A549 (cell line): ENCODE measurements at regions not wholly inside any gene's neighbourhood (a gene's known extent, or its start where the extent isn't known, plus 50 kb on each side); places are given as distances from the start of the nearest gene placed in this dataset.

ENCODE experiments used
- ATAC-seq, 2 experiments: fragments of 200-7000 bp in 1 of 2; fragments of >200 bp in 1 of 2; cut with Nextera tagmentation in 1 of 2; cut with Tn5 transposase in 1 of 2; 3 replicates each; pipeline versions ENCODE4 v1.8.0 to v1.9.1; 2018 to 2020; ENCODE audit warnings: mild to moderate bottlenecking in 1 of 2, moderate library complexity in 1 of 2
- CTCF ChIA-PET: fragments of 300-600 bp; sonication (Branson Sonifier 250); formaldehyde crosslinking; extraction: SDS; loops from one replicate; lab custom pipeline; 2021; ENCODE audit warnings: antibody characterized with exemption, inconsistent platforms; lab: Yijun Ruan, JAX
- POLR2A ChIA-PET: fragments of 350-600 bp; formaldehyde crosslinking; extraction: SDS; loops from one replicate; lab custom pipeline; 2021; ENCODE audit warnings: antibody characterized with exemption, inconsistent platforms; lab: Yijun Ruan, JAX
- DNase-seq, 2 experiments: peaks; one replicate each; pipeline versions ENCODE4 v3.0.0 to v3.0.0-alpha.2; 2011 to 2016; ENCODE audit warnings: low read depth in 1 of 2, low spot score in 1 of 2
- FAIRE-seq: peaks from 2 replicates; lab custom pipeline; 2011; peaks lifted over from hg19 to GRCh38; lab: Jason Lieb, UNC
- H3K27ac ChIP-seq, 2 experiments: fragments of >200 bp; sonication (Bioruptor Twin); formaldehyde crosslinking; 3 replicates each; pipeline ENCODE4 v1.5.1; 2016 to 2017
- H3K4me1 ChIP-seq: fragments of >200 bp; sonication (Bioruptor Twin); formaldehyde crosslinking; 3 replicates; pipeline ENCODE4 v1.6.1; 2016
- H3K4me2 ChIP-seq: fragments of >200 bp; sonication (Bioruptor Twin); formaldehyde crosslinking; 3 replicates; pipeline ENCODE4 v1.6.1; 2016
- H3K4me3 ChIP-seq: fragments of >200 bp; sonication (Bioruptor Twin); formaldehyde crosslinking; 3 replicates; pipeline ENCODE4 v1.5.1; 2016
- H3K9me3 ChIP-seq: fragments of >200 bp; sonication (Bioruptor Twin); formaldehyde crosslinking; 3 replicates; pipeline ENCODE4 v1.6.1; 2016
- CBX8 ChIP-seq: fragments of 200-600 bp; sonication (generic); IDR thresholded peaks from 2 replicates; pipeline ENCODE4 v1.6.1; 2016
- CEBPB ChIP-seq, 2 experiments: fragments of >200 bp in 1 of 2; sonication (Bioruptor Twin) in 1 of 2; formaldehyde crosslinking in 1 of 2; IDR thresholded peaks; 2 replicates each; pipeline ENCODE4 v1.6.1; 2012 to 2016
- ESRRA ChIP-seq: fragments of 150-350 bp; IDR thresholded peaks from 2 replicates; pipeline ENCODE4 v1.6.1; 2014; ENCODE audit warnings: mild to moderate bottlenecking, low read length, borderline replicate concordance
- FOSL2 ChIP-seq, 2 experiments: fragments of 450-650 bp in 1 of 2; fragments of >200 bp in 1 of 2; sonication (Bioruptor Twin) in 1 of 2; formaldehyde crosslinking; IDR thresholded peaks; 2 replicates each; pipeline versions ENCODE4 v1.5.0 to v1.6.1; 2016 to 2020; ENCODE audit warnings: mild to moderate bottlenecking in 1 of 2, moderate library complexity in 1 of 2
- HEYL ChIP-seq: fragments of 250-450 bp; sonication (Bioruptor Pico); IDR thresholded peaks from 2 replicates; pipeline ENCODE4 v1.8.0; 2021; ENCODE audit warnings: mild to moderate bottlenecking, moderate library complexity
- HOXA7 ChIP-seq: fragments of 250-450 bp; sonication (Bioruptor Pico); IDR thresholded peaks from 2 replicates; pipeline ENCODE4 v1.5.0; 2020; ENCODE audit warnings: mild to moderate bottlenecking, moderate library complexity
- JUN ChIP-seq, 2 experiments: fragments of >200 bp; sonication (Bioruptor Twin); formaldehyde crosslinking; IDR thresholded peaks; 2 replicates in 1 of 2; 3 replicates in 1 of 2; pipeline ENCODE4 v1.6.1; 2016 to 2017
- KDM1A ChIP-seq: fragments of 200-600 bp; sonication (generic); IDR thresholded peaks from 2 replicates; pipeline ENCODE4 v1.6.1; 2016; ENCODE audit warnings: low read depth, mild to moderate bottlenecking
- KDM5A ChIP-seq: fragments of 200-600 bp; sonication (generic); IDR thresholded peaks from 2 replicates; pipeline ENCODE4 v1.6.1; 2016; ENCODE audit warnings: antibody characterized with exemption, mild to moderate bottlenecking
- MAFK ChIP-seq: fragments of 450-650 bp; IDR thresholded peaks from 2 replicates; pipeline ENCODE4 v1.6.1; 2014; ENCODE audit not compliant: partially characterized antibody
- MAZ ChIP-seq: fragments of 150-350 bp; IDR thresholded peaks from 2 replicates; pipeline ENCODE4 v1.6.1; 2014; ENCODE audit warnings: antibody characterized with exemption, low read depth, low read length, borderline replicate concordance
- MYC ChIP-seq: IDR thresholded peaks from 2 replicates; pipeline ENCODE4 v1.6.1; 2012; ENCODE audit warnings: mild to moderate bottlenecking, inconsistent platforms, low read length, improper control_type of control experiment, borderline replicate concordance
- NFE2L2 ChIP-seq: fragments of 150-350 bp; conservative IDR thresholded peaks from 2 replicates; pipeline ENCODE4 v1.6.1; 2014; ENCODE audit warnings: low read length
- POLR2A ChIP-seq: IDR thresholded peaks from 2 replicates; pipeline ENCODE4 v1.6.1; 2012; ENCODE audit warnings: mild to moderate bottlenecking, low read length
- RCOR1 ChIP-seq: fragments of 150-350 bp; IDR thresholded peaks from 2 replicates; pipeline ENCODE4 v1.6.1; 2014; ENCODE audit warnings: antibody characterized with exemption, low read length, low read depth
- RNF2 ChIP-seq: fragments of 200-600 bp; sonication (generic); IDR thresholded peaks from 2 replicates; pipeline ENCODE4 v1.6.1; 2016; ENCODE audit warnings: low read depth, mild to moderate bottlenecking, antibody characterized with exemption, moderate library complexity, borderline replicate concordance
- SMC3 ChIP-seq: fragments of >200 bp; sonication (Bioruptor Twin); formaldehyde crosslinking; IDR thresholded peaks from 3 replicates; pipeline ENCODE4 v1.6.1; 2018; ENCODE audit warnings: inconsistent platforms
- SREBF2 ChIP-seq: fragments of 450-650 bp; IDR thresholded peaks from 2 replicates; pipeline ENCODE4 v1.6.1; 2014; ENCODE audit warnings: mild to moderate bottlenecking, moderate library complexity
- TFCP2L1 ChIP-seq: fragments of 250-450 bp; sonication (Bioruptor Pico); IDR thresholded peaks from 2 replicates; pipeline ENCODE4 v1.5.0; 2021; ENCODE audit warnings: mild to moderate bottlenecking
- TP53 ChIP-seq: fragments of 250-450 bp; sonication (Bioruptor Pico); IDR thresholded peaks from 2 replicates; pipeline ENCODE4 v1.5.0; 2021; ENCODE audit warnings: mild to moderate bottlenecking, moderate library complexity
- ZNF302 ChIP-seq: fragments of 250-450 bp; sonication (Bioruptor Pico); IDR thresholded peaks from 2 replicates; pipeline ENCODE4 v1.9.0; 2021; ENCODE audit warnings: inconsistent platforms, mild to moderate bottlenecking, moderate library complexity
- ZSCAN20 ChIP-seq: fragments of 250-450 bp; sonication (Bioruptor Pico); IDR thresholded peaks from 2 replicates; pipeline ENCODE4 v1.8.0; 2022; ENCODE audit warnings: mild to moderate bottlenecking, moderate library complexity
- WGBS: methylation state at CpG from one replicate; pipeline ENCODE4 v1.1.6; 2017; ENCODE audit errors: missing lambda C conversion rate; 5-methylcytosine and 5-hydroxymethylcytosine counted together
- TF ChIP-seq, protein P1 (sequence below): fragments of >200 bp; sonication (Bioruptor Twin); formaldehyde crosslinking; IDR thresholded peaks from 3 replicates; pipeline ENCODE4 v1.6.1; 2016
- TF ChIP-seq, protein P2 (sequence below): fragments of 150-350 bp; IDR thresholded peaks from 2 replicates; pipeline ENCODE4 v1.6.1; 2014; ENCODE audit warnings: low read depth, mild to moderate bottlenecking, low read length
- TF ChIP-seq, protein P3 (sequence below): IDR thresholded peaks from 2 replicates; pipeline ENCODE4 v1.6.1; 2012; ENCODE audit warnings: low read depth, borderline replicate concordance
- TF ChIP-seq, protein P4 (sequence below): fragments of 250-450 bp; sonication (Bioruptor Pico); IDR thresholded peaks from 2 replicates; pipeline ENCODE4 v1.5.0; 2020; ENCODE audit warnings: low read depth, mild to moderate bottlenecking, moderate library complexity
- TF ChIP-seq, protein P5 (sequence below): fragments of 250-450 bp; sonication (Bioruptor Pico); IDR thresholded peaks from 2 replicates; pipeline ENCODE4 v1.5.0; 2021; ENCODE audit warnings: mild to moderate bottlenecking, moderate library complexity, borderline replicate concordance

DNA sequence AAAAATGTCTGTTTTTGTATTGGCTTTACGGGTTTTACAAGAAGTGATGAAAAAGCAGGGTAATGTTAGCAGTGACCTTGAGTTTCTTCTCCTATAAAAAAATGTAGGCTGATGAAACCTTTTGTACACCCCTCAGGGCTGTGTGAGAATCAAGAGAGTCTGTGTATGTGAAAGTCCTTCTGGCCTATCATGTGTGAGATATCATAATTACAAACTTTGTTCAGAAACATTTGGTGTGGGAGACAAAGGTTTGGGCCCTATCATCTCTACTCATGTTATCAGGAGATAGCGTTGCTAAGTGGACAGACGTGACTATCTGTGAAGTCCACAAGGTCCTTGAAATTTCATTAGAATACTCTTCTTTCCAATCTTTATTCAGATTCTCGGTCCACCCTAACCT lies 170.6 kb upstream of the HAND2 start:
- Histone ChIP-seq H3K9me3 (no peaks in the 10 kb centered on the region), H3K4me2 (no peak overlapping the region), H3K4me1 (no peaks in the 10 kb centered on the region), H3K27ac (no peak overlapping the region), H3K4me3 (no peak overlapping the region)
- no peak for DNase-seq
- ATAC-seq, result no peak
- 78% methylated on average over 4 of the region's 4 CpGs for WGBS
- ChIA-PET POLR2A (no interaction called here), CTCF (no interaction called here)
- no peak for TF ChIP-seq SREBF2
- TF ChIP-seq MAFK, result no peak
- TF ChIP-seq FOSL2 (IDR thresholded peaks at IDR 0.05), result no peak
- no peak for TF ChIP-seq FOSL2 (CRISPR knock-in tag; IDR thresholded peaks at IDR 0.05)
- TF ChIP-seq KDM5A, result no peak
- no peak for TF ChIP-seq CBX8
- no peak for TF ChIP-seq SMC3
- TF ChIP-seq MAZ, result no peak
- TF ChIP-seq TP53, result no peak
- TF ChIP-seq HOXA7 (CRISPR knock-in tag), result no peak
- TF ChIP-seq JUN (IDR thresholded peaks at IDR 0.05), result no peak
- no peak for TF ChIP-seq KDM1A
- no peak for TF ChIP-seq RCOR1
- no peak for TF ChIP-seq CEBPB (IDR thresholded peaks at IDR 0.05)
- TF ChIP-seq TFCP2L1 (CRISPR knock-in tag), result no peak
- TF ChIP-seq, protein P1, sequence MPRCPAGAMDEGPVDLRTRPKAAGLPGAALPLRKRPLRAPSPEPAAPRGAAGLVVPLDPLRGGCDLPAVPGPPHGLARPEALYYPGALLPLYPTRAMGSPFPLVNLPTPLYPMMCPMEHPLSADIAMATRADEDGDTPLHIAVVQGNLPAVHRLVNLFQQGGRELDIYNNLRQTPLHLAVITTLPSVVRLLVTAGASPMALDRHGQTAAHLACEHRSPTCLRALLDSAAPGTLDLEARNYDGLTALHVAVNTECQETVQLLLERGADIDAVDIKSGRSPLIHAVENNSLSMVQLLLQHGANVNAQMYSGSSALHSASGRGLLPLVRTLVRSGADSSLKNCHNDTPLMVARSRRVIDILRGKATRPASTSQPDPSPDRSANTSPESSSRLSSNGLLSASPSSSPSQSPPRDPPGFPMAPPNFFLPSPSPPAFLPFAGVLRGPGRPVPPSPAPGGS, result no peak
- TF ChIP-seq, protein P2, sequence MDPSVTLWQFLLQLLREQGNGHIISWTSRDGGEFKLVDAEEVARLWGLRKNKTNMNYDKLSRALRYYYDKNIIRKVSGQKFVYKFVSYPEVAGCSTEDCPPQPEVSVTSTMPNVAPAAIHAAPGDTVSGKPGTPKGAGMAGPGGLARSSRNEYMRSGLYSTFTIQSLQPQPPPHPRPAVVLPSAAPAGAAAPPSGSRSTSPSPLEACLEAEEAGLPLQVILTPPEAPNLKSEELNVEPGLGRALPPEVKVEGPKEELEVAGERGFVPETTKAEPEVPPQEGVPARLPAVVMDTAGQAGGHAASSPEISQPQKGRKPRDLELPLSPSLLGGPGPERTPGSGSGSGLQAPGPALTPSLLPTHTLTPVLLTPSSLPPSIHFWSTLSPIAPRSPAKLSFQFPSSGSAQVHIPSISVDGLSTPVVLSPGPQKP, result no peak
- no peak for TF ChIP-seq RNF2
- TF ChIP-seq, protein P3, sequence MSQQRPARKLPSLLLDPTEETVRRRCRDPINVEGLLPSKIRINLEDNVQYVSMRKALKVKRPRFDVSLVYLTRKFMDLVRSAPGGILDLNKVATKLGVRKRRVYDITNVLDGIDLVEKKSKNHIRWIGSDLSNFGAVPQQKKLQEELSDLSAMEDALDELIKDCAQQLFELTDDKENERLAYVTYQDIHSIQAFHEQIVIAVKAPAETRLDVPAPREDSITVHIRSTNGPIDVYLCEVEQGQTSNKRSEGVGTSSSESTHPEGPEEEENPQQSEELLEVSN, result no peak
- TF ChIP-seq ZSCAN20 (CRISPR knock-in tag), result no peak
- no peak for FAIRE-seq

DNA sequence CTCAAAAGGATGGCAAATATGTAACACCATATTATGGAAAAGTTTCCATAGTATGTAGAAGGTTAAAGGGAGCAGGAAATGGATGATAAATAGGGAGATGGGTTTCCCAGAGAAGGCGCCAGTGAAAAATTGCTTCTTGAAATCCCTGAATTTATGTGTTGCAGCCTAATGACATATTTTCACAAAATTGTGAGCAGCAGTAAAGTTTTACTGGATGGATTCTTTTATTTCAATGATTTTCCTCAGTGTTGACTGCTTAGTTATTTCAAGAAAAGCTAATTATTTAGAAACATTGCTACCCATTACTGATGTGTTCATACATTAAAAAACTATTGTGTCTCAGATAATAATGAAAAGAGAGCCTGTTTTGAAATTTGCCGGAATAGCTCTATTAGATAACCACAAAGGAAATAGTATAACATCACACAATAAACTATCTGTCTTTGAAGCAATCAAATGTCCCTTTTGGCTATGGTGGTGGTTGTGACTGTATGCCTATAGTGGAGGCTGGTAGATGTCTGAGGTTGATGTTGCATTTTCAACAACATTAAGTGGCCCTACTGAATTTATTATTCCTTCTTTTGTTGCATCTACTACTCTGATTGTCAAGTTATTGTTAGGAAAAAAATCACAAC lies 169.9 kb upstream of the HAND2 start:
- H3K4me2 ChIP-seq, result no peak overlapping the region
- FAIRE-seq, result no peak
- no peak overlapping the region for H3K27ac ChIP-seq
- CTCF ChIA-PET, result no interaction called here
- WGBS, result 86% methylated on average over 2 of the region's 2 CpGs
- no peak for DNase-seq
- no peaks in the 10 kb centered on the region for H3K4me1 ChIP-seq
- TF ChIP-seq, protein P2, result no peak
- no peaks in the 10 kb centered on the region for H3K9me3 ChIP-seq
- no peak for ATAC-seq
- H3K4me3 ChIP-seq, result no peak overlapping the region
- POLR2A ChIA-PET, result no interaction called here

DNA sequence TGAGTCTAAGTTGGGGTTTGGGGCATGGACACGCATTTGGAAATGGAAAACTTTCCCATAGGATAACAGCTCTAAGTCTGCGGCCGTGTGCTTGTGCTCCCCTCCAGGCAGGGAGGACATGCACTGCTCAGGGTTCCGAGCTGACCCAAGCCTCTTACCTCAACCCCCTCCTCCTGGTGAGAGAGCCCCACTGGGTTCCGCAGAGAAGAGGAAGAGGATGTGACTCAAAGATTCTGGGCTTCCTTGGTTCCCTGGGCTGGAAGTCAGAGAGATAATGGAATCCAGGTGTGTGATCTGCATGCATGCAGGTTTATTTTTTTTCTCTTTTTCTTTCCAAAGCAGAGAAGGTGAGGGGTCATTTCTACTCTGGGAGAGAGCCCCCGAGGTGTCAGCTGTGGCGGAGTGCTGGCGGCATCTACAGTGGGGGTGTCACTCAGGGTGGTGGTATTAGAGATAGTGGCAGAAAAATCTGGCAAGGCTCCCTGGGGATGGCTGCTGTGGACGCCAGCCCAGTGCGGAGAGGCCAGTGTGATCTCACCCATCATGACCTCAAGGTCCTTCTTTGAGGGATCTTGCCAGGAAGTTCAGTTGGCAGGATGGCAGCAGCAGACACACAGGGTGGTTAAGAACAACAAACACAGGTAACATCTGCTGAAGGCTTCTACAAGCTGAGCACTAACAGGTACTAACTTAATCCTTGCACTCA lies 168.7 kb upstream of the HAND2 start:
- POLR2A ChIA-PET, result no interaction called here
- ATAC-seq (no peak), FAIRE-seq (no peak), DNase-seq (no peak)
- Histone ChIP-seq H3K4me2 (no peak overlapping the region), H3K9me3 (no peaks in the 10 kb centered on the region), H3K27ac (no peak overlapping the region), H3K4me1 (no peaks in the 10 kb centered on the region), H3K4me3 (no peak overlapping the region)
- 85% methylated on average over 6 of the region's 10 CpGs for WGBS
- CTCF ChIA-PET, result no interaction called here
- TF ChIP-seq, protein P4, sequence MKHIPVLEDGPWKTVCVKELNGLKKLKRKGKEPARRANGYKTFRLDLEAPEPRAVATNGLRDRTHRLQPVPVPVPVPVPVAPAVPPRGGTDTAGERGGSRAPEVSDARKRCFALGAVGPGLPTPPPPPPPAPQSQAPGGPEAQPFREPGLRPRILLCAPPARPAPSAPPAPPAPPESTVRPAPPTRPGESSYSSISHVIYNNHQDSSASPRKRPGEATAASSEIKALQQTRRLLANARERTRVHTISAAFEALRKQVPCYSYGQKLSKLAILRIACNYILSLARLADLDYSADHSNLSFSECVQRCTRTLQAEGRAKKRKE (CRISPR knock-in tag), result no peak
- TF ChIP-seq, protein P5, sequence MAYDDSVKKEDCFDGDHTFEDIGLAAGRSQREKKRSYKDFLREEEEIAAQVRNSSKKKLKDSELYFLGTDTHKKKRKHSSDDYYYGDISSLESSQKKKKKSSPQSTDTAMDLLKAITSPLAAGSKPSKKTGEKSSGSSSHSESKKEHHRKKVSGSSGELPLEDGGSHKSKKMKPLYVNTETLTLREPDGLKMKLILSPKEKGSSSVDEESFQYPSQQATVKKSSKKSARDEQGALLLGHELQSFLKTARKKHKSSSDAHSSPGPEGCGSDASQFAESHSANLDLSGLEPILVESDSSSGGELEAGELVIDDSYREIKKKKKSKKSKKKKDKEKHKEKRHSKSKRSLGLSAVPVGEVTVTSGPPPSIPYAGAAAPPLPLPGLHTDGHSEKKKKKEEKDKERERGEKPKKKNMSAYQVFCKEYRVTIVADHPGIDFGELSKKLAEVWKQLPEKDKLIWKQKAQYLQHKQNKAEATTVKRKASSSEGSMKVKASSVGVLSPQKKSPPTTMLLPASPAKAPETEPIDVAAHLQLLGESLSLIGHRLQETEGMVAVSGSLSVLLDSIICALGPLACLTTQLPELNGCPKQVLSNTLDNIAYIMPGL (CRISPR knock-in tag), result no peak
- TF ChIP-seq POLR2A (no peak), ZNF302 (CRISPR knock-in tag) (no peak), MYC (no peak), CBX8 (no peak), NFE2L2 (no peak), ESRRA (no peak), HEYL (CRISPR knock-in tag) (no peak), FOSL2 (IDR thresholded peaks at IDR 0.05) (no peak), FOSL2 (CRISPR knock-in tag; IDR thresholded peaks at IDR 0.05) (no peak), TFCP2L1 (CRISPR knock-in tag) (no peak)
